Activated naive CD8-positive, alpha-beta T cell treated with anti-CD3 and anti-CD28 coated beads, Interleukin-2, amount 10 ng/mL, durations not matched to agents 7 days and 5 days (primary cell): ENCODE measurements at regions not wholly inside any gene's neighbourhood (a gene's known extent, or its start where the extent isn't known, plus 50 kb on each side); places are given as distances from the start of the nearest gene placed in this dataset.

Experiments used
- ATAC-seq: fragments of 150-1000 bp; cut with Tn5 transposase; one replicate; pipeline ENCODE4 v1.10.0; 2021; ENCODE audit warnings: low read depth, moderate library complexity
- POLR2A ChIA-PET: fragments of 350-600 bp; sonication (Branson Sonifier 250); formaldehyde crosslinking; loops from one replicate; lab custom pipeline; 2021; ENCODE audit warnings: antibody characterized with exemption; lab: Charles Lee
- DNase-seq: peaks from one replicate; pipeline ENCODE4 v3.0.0; 2021
- H3K27ac Mint-ChIP-seq: one replicate; pipeline ENCODE4 v1.8.0; 2022; ENCODE audit warnings: mild to moderate bottlenecking, mixed read lengths
- H3K27me3 Mint-ChIP-seq: one replicate; pipeline ENCODE4 v1.8.0; 2022; ENCODE audit warnings: mild to moderate bottlenecking, moderate library complexity, mixed read lengths
- H3K36me3 Mint-ChIP-seq: one replicate; pipeline ENCODE4 v1.8.0; 2021; ENCODE audit warnings: mild to moderate bottlenecking, mixed read lengths
- H3K4me1 Mint-ChIP-seq: one replicate; pipeline ENCODE4 v1.8.0; 2021; ENCODE audit warnings: mixed read lengths
- H3K4me3 Mint-ChIP-seq: one replicate; pipeline ENCODE4 v1.8.0; 2022; ENCODE audit warnings: mild to moderate bottlenecking, moderate library complexity, mixed read lengths
- H3K9me3 Mint-ChIP-seq: one replicate; pipeline ENCODE4 v1.8.0; 2021; ENCODE audit warnings: mixed read lengths

DNA sequence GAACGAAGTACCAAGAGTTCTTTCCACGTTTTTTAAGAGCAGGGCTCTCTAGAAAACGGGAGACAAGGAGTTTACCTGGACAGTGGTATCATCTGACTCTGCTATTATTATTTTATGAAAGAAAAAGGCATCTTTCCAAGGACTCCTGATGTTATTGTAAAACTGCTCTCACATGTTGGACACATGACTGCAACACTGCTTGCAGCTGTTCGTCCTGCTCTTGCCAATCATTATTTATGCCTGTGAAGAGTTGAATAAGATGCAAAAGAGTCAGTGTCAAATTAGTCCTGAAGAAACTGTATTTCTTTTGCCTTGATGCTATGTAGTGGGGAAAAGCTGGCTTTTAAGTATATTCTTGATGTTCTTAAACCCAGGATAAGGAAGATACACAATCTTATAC lies 284.5 kb upstream of the PTGER4 start:
- POLR2A ChIA-PET, result no interaction called here
- Mint-ChIP-seq H3K4me3 (no peak overlapping the region), H3K27me3 (no peaks in the 10 kb centered on the region)

DNA sequence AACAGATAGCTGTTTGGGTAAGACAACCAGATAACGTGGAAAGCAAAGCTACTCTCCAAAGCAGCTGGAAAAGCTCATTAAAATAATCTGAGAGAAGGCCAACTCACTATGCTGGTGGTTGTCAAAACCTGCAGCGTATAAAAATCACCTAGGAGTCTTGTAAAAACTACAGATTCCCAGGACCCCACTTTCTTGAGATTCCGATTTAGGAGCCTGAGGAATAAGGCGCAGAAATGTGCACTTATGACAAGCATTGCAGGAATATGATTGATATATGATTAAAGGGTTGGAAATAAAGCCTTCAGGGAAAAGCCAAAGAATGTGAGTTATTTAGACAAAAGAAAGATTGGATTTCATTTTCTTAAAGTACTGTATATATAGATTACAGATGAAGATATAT lies 285.0 kb upstream of the PTGER4 start:
- Mint-ChIP-seq H3K27me3 (no peaks in the 10 kb centered on the region), H3K4me3 (no peak overlapping the region), H3K36me3 (peaks cover 17% of the 10 kb centered on the region), H3K27ac (no peak overlapping the region), H3K4me1 (peaks cover 25% of the 10 kb centered on the region), H3K9me3 (peaks cover 12% of the 10 kb centered on the region)
- DNase-seq, result no peak
- POLR2A ChIA-PET, result no interaction called here
- no peak for ATAC-seq

More for the DNA sequence above, 284.5 kb upstream of the PTGER4 start:
- Mint-ChIP-seq H3K4me1 (peaks cover 23% of the 10 kb centered on the region), H3K9me3 (peaks cover 13% of the 10 kb centered on the region), H3K27ac (no peak overlapping the region), H3K36me3 (peaks cover 15% of the 10 kb centered on the region)
- ATAC-seq (no peak), DNase-seq (no peak)

DNA sequence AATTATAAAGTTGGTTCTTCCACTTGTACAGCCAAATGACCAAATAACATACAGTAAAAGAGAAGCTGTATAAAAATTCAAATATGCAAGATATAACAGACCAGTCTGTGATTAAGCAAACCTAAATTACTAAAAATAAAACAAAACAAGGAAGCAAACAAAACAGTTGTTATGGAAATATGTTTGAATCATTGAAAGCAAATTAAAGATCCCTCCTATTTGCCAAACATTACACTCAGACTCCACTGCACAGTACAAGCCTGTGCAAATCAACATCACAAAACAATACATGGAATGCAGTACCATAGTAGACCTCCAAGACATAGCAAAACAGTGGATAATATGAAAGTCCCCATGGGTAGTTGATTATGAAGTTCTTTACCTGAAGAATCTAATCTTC lies 288.1 kb upstream of the PTGER4 start:
- Mint-ChIP-seq H3K36me3 (peaks cover 18% of the 10 kb centered on the region), H3K9me3 (peaks cover 3% of the 10 kb centered on the region), H3K27me3 (no peaks in the 10 kb centered on the region), H3K27ac (no peak overlapping the region), H3K4me3 (no peak overlapping the region), H3K4me1 (peaks cover 33% of the 10 kb centered on the region)
- DNase-seq (no peak), ATAC-seq (no peak)
- POLR2A ChIA-PET, result interaction anchor here (1.5 kb wide), 1 partner anchor 13 kb away, joined by 3 read pairs; no protein-coding TSS in a partner anchor

DNA sequence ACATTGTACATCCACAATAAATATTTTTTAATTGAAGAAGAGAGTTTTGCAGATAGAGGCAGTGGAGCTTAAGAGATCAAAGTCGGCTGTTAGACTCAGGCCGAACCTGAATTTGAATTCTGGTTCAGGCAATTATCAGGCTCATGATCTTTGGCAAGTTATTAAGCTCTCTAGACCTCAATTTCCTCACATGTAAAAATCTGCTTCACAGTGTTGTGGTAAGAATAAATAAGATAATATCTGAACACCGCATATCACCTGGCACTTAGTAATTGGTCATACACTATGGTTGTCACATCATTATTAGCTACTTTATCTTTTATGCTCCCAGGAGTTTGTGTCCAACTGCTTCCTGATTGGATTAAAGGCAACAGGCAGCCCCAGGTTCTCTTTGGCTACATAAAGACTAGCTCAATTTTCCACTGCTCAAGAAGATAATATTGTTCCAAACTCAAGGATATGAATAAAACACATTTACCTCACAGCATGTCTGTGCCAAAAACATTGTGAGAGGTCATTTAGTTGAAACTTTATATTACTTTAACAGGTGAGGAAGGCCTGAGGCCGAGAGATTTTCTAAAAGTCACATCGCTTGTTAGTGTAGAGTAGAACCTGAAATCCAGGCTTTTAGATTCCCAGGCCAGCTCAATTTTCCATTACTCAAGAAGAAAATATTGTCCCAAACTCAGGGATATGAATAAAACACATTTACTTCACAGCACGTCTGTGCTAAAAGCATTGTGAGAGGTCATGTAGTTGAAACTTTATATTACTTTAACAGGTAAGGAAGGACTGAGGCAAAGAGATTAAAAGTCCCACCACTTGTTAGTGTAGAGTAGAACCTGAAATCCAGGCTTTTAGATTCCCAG lies 289.2 kb upstream of the PTGER4 start:
- peaks cover 16% of the 10 kb centered on the region for H3K36me3 Mint-ChIP-seq
- peaks cover 3% of the 10 kb centered on the region for H3K9me3 Mint-ChIP-seq
- H3K27me3 Mint-ChIP-seq, result no peaks in the 10 kb centered on the region
- no peak overlapping the region for H3K27ac Mint-ChIP-seq
- no peak overlapping the region for H3K4me3 Mint-ChIP-seq
- H3K4me1 Mint-ChIP-seq, result peaks cover 43% of the 10 kb centered on the region
- POLR2A ChIA-PET, result interaction anchor here (0.9 to 2.7 kb wide), 6 partner anchors 11 to 47 kb away, joined by 3 to 12 read pairs (median 5); no protein-coding TSS in a partner anchor
- ATAC-seq (no peak), DNase-seq (no peak)

DNA sequence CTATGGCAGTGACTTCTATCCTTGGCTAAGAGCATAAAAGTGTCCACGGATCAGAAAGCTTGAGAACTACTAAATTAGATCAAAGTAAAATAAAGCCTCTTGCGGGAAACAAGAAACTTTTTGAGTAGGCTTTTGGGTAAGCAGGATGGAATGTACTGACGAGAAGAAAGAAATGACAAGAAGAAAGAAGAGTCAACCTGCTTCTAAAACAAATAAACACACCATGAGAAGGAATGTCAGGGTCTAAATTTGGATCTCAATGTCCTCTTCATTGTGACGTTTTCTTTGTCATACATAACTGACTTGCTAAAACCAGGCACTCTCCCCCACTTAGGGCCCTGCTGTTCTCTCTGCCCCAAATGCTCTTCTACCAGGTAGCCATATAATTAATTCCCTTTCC lies 290.1 kb upstream of the PTGER4 start:
- Mint-ChIP-seq H3K27me3 (no peaks in the 10 kb centered on the region), H3K4me3 (no peak overlapping the region), H3K9me3 (peaks cover 3% of the 10 kb centered on the region), H3K27ac (peak overlapping the region; percentile 22), H3K4me1 (peaks cover 52% of the 10 kb centered on the region), H3K36me3 (peaks cover 14% of the 10 kb centered on the region)
- no peak for DNase-seq
- POLR2A ChIA-PET, result interaction anchor here (0.6 to 2.7 kb wide), 8 partner anchors 12 to 294 kb away, joined by 3 to 12 read pairs (median 5); no protein-coding TSS in a partner anchor
- ATAC-seq, result no peak

DNA sequence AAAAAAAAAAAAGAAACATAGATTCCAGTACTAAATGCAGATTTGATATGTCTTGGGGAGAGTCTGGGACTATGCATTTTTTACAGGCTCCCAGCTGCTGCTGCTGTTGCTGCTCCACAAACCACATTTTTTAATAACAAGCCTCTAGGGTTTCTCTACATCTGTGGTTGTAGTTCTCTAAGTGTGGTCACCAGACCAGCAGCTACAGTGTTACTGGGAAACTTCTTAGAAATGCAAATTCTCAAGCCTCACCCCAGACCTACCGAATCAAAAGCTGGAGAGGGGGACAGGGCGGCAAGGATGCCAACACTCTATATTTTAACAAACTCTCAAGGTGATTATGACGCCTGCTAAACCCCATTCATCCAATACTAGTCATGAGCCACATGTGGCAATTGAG lies 293.4 kb upstream of the PTGER4 start:
- Mint-ChIP-seq H3K4me3 (peak overlapping the region; percentile 79), H3K9me3 (peaks cover 4% of the 10 kb centered on the region), H3K4me1 (peaks cover 75% of the 10 kb centered on the region), H3K27ac (peak overlapping the region; percentile 86), H3K27me3 (no peaks in the 10 kb centered on the region), H3K36me3 (peaks cover 19% of the 10 kb centered on the region)
- DNase-seq, result peak; percentile 36
- POLR2A ChIA-PET, result interaction anchor here (1.1 to 4.0 kb wide), 4 partner anchors 22 to 306 kb away, joined by 3 to 43 read pairs (median 7); no protein-coding TSS in a partner anchor
- ATAC-seq, result peak; percentile 71

DNA sequence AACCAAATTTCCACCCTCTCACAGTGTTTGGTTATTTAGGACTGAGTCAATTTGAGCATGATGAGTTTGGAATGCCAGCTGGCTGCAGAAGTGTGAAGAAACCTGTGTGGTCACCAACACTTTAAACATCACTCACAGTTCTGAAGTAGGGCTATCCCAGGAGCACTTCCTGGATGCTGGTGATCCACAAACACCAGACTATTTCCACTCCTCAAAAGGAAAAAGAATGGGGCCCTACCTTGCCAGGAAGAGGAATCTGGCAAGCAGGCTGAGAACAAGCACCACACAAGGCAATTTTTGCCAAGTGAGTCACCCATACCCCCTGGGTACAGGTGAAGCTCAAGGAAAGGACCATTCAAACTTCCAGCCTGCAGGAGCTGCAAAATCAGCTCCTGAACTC lies 294.2 kb upstream of the PTGER4 start:
- peak; percentile 4 for ATAC-seq
- POLR2A ChIA-PET, result interaction anchor here (1.2 to 4.0 kb wide), 4 partner anchors 22 to 301 kb away, joined by 4 to 43 read pairs (median 8); no protein-coding TSS in a partner anchor

DNA sequence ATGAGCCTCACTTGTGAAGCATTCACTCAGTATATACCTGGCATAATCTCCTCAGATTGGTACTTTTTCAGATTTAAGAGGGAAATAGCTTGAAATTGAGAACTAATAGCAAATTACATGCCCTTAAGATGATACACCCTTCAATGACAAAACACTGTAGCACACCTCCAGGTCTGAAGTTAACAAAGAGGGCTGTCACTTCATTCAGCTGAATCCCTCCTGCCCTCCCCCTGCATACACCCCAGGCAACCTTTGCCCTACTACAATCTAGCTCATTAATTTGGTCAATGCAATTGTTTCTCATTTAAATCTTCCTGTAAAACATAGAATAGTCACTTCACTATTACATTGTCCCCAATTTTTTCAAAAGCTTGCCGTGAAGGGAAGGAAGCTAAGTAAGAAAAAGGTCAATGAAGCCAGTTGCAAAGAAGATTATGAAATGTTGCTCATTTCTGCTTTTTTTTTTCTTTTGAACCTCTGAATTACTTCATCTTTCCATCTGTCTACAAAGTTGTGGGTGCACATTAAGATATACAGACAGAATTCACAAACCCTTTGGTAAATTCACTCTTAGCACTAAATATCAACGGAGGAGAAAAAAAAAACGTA lies 294.8 kb upstream of the PTGER4 start:
- H3K4me1 Mint-ChIP-seq, result peaks cover 74% of the 10 kb centered on the region
- ATAC-seq (peak; percentile 9), DNase-seq (no peak)
- peak overlapping the region; percentile 86 for H3K27ac Mint-ChIP-seq
- peak overlapping the region; percentile 79 for H3K4me3 Mint-ChIP-seq
- peaks cover 22% of the 10 kb centered on the region for H3K36me3 Mint-ChIP-seq
- H3K27me3 Mint-ChIP-seq, result no peaks in the 10 kb centered on the region
- peaks cover 10% of the 10 kb centered on the region for H3K9me3 Mint-ChIP-seq
- POLR2A ChIA-PET, result interaction anchor here (0.6 to 4.0 kb wide), 4 partner anchors 23 to 301 kb away, joined by 3 to 43 read pairs (median 8); no protein-coding TSS in a partner anchor

More for the DNA sequence above, 294.2 kb upstream of the PTGER4 start:
- Mint-ChIP-seq H3K36me3 (peaks cover 23% of the 10 kb centered on the region), H3K4me1 (peaks cover 78% of the 10 kb centered on the region), H3K9me3 (peaks cover 6% of the 10 kb centered on the region), H3K4me3 (peak overlapping the region; percentile 79), H3K27me3 (no peaks in the 10 kb centered on the region), H3K27ac (peak overlapping the region; percentile 86)
- DNase-seq, result no peak

DNA sequence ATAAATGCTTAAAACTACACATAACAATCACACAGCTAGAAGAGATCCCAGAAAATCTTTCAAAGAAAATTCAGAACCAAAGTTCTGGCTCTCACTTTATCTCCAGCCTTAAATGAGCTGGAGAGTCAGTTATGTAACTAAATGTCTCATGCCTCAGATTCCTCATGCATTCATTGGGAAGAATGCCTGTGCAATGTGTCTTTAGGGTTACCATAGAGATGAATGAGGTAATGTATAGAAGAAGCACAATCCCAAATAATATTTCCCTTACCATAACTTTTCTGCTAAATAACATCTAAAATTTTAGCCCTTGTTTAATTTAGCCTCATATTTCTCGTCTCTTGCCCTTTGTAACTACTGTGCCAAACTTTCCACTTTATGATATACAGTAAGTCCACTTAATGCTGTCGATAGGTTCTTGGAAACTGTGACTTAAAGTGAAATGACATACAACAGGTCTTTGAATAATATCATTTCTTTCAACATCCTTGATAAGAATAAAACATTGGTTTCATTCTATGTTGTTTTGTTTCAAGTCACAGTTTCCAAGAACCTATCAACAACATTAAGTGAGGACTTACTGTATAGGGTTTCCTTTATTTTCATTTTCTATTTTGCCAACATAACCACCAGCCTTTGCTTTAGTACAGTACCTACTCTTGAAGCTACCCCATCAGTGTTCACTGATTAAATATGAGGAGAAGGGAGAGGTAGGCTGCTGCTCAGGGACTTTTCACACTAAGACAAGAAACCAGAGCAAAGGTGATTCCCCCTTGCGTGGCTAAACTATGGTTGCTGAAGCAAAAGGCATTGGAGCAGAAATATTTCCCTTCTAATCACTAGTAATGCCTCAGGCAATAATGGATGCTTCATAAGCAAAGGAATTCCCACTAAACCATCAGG lies 295.7 kb upstream of the PTGER4 start:
- peaks cover 11% of the 10 kb centered on the region for H3K9me3 Mint-ChIP-seq
- H3K4me3 Mint-ChIP-seq, result peak overlapping the region; percentile 79
- DNase-seq (no peak), ATAC-seq (peak; percentile 62)
- POLR2A ChIA-PET, result interaction anchor here (0.6 to 4.0 kb wide), 3 partner anchors 24 to 298 kb away, joined by 3 to 43 read pairs (median 5); no protein-coding TSS in a partner anchor
- peaks cover 16% of the 10 kb centered on the region for H3K36me3 Mint-ChIP-seq
- H3K27ac Mint-ChIP-seq, result peak overlapping the region; percentile 86
- H3K27me3 Mint-ChIP-seq, result no peaks in the 10 kb centered on the region
- peaks cover 73% of the 10 kb centered on the region for H3K4me1 Mint-ChIP-seq

DNA sequence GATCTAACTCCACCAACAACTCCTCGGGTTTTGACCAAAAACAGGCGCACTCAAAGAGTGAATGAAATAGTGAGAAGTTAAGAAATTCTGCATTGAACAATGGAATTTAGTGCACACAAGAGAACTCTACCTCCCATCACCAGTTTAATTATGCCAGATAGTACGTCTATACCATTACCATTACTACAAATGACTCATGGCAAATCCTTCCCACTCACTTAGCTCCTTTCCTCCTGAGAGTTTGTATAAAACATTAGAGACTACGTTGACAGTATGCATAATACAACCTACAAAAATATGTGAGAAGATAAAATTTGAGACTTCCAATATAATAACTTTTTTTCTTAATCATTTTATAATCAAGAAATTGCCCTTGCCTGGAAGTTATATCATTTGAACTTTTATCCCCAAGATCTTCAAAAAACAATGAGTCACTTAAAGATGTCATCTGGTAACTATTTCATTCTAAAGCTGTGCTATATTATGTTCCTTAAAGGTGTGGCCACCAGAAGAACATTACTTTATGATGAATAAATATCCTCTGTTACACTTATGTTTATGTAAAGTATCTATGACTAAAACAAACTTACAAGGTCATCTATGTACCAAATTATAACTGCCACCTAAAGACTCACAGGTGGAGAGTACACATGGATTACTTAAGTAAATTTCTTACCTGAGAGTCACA lies 297.9 kb upstream of the PTGER4 start:
- no peak for ATAC-seq
- peaks cover 18% of the 10 kb centered on the region for H3K36me3 Mint-ChIP-seq
- no peak overlapping the region for H3K4me3 Mint-ChIP-seq
- DNase-seq, result no peak
- H3K27ac Mint-ChIP-seq, result no peak overlapping the region
- H3K4me1 Mint-ChIP-seq, result peaks cover 75% of the 10 kb centered on the region
- POLR2A ChIA-PET, result no interaction called here
- H3K27me3 Mint-ChIP-seq, result no peaks in the 10 kb centered on the region
- peaks cover 11% of the 10 kb centered on the region for H3K9me3 Mint-ChIP-seq

DNA sequence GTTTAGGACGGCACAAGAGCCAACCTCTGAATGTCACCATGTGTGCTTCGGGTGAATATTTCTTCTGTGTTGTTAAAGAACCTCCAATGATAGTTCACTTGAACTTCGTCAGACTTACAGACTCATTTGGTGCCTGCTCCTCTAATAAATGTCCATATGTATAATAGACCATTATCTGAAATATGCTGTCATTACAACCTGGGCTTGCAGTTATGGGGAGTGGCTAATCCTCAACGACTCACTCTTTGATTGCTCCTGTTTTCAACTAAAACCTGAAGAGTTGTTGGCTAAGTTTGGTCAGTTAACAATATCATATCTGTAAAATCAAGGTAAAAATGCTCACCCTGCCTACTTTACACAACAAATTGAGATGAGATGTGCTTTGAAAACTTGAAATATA lies 298.7 kb upstream of the PTGER4 start:
- DNase-seq (no peak), ATAC-seq (no peak)
- H3K36me3 Mint-ChIP-seq, result peaks cover 18% of the 10 kb centered on the region
- H3K4me1 Mint-ChIP-seq, result peaks cover 71% of the 10 kb centered on the region
- POLR2A ChIA-PET, result no interaction called here
- H3K9me3 Mint-ChIP-seq, result peaks cover 12% of the 10 kb centered on the region
- H3K27ac Mint-ChIP-seq, result no peak overlapping the region
- no peaks in the 10 kb centered on the region for H3K27me3 Mint-ChIP-seq
- no peak overlapping the region for H3K4me3 Mint-ChIP-seq
